ENCODE measurements at regions not wholly inside any gene's neighbourhood (a gene's known extent, or its start where the extent isn't known, plus 50 kb on each side); places are given as distances from the start of the nearest gene placed in this dataset.

DNA sequence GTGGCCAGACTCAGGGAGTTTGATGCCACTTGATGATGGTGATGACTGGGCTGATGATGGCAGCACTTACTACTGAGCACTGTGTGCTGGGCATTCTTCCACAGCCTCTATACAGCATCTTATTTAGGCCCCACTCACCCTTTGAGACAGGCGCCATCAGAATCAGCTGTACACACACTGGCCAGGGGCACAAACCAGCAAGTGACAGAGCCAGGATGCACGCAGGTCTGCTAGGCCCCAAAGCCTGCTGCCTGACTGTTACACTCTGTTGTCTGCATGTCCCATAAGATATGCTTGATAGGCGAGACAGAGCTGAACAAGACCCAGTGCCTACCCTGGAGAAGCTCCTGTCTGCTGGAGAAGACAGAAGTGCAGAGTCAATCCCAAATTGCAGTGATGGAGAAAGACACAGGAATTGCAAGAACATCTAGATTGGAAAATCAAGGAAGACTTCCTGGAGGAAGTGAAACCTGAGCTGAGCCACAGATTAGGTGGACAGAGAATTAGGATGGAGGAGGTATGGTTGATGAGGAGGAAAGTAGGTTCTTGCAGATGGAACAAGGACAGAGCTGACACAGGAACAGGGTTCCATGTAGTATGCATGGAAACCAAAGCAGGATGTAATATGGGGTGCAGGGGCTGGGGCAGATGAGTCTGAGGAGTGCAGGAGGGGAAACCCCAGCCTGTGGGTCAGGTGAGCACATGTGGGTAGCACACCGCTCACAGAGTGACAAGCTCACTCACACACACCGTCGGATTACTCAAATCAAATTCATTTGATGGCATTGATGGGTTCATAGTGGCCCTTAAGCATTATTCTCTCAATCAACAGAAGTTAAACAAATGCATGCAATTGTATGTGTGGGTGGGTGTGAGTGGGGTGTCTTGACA lies 117.3 kb downstream of the BEGAIN start:
- no peak for DNase-seq

DNA sequence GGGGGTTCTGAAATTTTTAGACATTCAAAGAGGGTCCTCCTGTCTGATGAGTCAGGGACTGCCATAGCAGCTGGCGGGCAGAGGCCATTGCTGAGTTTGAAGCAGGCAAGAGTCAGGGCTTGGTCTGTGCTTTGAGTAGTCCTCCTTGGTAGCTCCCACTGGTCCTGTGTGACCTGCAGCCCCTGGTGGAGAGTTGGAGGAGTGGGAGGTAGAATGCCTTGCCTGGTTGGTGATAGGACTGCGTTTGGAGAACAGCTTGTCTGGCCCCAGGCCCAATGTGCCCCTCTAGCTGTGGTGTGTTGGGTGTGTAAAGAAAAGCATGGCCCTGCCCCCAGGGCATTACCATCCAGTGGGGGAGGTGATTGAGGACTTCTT lies 116.7 kb downstream of the BEGAIN start:
- DNase-seq = no peak

DNA sequence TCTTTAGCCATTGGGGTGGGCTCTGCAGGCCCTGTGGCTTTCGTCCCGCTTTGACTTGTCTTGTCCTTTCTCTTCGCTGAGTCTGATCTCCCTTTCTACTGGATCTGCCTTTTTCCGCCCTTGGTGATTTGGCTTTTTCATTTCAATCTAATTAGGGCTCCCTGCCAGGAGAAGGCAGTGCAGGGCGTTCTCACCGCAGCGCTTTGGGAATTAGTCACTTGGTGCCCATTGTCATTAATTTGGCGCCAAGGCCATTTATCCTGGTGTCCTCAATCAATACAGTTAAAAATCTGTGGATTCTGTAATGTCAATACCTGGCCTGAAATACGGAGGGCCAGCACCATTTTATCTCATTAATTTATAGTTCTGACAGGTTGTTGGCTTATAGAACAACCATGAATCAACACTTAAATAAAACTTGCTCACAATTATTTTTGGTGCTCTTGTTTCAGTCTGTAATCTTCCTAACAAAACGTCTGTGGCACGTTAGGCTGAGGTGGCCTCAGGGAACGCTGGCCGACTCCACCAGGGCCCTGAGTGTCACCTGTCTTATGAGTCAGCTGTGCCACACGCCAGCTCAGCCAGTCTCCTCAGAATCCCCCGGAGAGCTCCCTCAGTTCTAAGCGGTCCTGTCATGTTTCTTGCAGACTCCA lies 115.7 kb downstream of the BEGAIN start:
- DNase-seq = no peak

DNA sequence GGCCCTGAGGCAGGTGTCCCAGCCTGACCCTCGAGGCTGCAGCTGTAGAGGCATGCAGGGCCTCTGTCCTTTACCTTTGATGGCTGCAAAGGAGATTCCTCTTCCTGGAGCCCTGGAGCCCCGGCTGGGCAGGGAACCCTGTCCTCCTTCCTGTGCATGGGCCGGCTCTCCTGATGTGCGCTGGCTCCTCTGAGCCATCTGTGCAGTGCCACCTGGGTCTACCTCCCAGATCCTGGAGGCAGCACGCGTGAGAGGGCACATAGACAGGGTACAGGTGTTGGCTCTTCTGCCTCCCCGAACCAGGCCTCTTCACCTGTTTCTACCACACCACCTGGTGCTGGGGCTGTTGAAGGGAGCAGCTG lies 115.1 kb downstream of the BEGAIN start:
- DNase-seq = no peak

DNA sequence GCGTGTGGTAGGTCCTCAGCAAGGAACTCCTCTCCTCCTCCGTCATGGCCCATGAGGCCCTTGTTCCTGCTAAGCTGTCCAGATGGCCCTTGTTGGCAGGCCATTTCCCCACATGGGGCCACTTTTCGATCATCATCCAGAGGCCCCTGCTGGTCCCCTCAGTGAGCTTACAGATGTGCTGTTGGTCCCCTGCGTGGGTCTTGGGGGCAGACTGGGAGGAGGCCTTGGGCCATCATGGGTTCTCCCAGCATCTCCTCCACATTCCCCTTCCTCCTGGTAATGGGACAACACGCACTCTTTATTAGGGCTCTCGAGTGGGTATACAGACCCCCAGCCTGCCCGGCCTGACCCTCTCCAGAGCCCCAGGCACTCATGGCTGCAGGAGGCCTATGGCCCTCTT lies 114.7 kb downstream of the BEGAIN start:
- DNase-seq = no peak

DNA sequence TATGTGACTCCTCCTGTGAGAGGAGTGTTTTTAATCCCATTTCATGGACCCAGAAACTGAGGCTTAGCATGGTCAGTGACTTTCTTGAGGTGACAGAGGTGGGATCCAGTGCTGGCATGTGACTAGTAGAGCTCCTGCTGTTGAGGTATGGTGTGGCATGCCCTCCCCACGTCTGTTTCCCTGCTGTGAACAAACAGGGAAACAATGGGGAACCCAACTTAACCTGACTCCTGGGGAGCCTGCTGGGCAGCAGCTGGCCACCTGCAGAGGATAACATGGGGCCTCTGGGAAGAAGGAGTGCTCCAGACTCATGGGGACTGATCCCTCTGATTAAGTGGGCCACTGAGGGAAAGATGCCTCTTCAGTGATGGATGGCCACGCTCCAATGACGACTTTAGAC lies 114.0 kb downstream of the BEGAIN start:
- no peak for DNase-seq

DNA sequence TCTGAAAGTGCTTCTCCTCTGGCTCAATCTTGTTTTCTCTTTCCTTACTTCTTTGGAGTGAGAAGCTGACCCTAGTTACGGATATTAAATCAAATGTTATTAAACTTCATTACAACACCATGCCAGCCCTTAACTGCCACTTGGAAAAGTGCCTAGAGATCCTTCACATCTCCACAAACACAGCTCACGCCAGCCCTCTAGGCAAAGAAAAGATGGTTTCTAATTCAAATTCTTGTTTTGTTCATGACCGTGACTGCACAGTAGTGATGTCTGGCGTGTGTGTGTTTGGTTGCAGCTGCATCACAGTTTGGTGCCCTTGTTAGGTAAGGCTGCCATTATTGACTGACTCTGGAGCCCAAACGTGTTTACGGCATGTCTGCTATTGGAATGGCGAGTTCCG lies 113.0 kb downstream of the BEGAIN start:
- no peak for DNase-seq

DNA sequence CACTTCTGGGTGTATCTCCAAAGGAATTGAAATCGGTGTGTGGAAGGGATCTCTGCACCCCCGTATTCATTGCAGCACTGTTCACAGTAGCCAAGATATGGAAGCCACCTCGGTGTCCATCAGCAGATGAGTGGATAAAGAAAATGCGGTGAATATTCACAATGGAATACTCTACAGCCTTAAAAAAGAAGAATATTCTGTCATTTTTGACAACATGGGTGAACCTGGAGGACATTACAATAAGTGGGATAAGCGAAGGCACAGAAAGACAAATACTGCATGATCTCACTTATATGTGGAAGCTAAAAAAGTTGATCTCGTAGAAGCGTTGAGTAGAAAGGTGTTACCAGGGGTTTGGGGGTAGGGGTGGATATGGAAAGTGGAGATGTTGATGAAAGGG lies 111.9 kb downstream of the BEGAIN start:
- no peak for DNase-seq

DNA sequence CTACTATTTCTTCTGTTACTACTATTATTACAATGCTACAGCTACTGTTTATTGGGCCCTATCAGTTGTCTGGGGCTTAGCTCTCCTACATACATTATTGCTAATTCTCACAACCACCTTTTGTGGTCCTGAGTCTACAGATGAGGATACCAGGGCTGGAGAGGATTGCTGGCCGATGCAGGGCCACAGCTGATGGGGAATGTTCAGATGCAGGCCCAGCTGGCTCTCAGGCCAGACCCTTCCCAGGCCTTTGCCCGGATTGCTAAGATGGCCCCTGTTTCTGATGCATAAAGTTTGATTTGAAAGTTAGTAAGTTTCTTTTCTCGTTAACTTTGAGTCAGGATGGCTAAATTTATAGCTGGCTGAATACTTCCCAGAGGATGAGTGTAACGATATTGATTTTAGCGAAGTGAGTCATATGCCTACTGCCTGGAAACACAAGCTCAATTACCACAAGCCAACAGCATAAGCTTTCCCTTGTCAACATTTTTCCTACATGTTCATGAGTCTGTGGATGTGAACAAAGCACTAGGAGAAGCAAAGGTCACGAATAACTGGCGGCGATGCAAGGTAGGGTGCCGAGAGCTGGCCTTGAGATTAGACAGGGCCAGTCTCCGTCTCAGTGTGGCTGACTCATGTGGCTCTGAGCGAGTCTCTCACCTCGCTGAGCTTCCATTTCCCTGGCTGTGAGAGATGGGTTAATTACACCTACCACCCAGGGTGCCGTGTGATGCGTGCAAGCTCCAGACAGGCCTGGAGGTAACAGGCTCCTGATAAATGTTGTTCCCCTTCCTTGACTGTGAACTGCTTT lies 111.0 kb downstream of the BEGAIN start:
- no peak for DNase-seq

DNA sequence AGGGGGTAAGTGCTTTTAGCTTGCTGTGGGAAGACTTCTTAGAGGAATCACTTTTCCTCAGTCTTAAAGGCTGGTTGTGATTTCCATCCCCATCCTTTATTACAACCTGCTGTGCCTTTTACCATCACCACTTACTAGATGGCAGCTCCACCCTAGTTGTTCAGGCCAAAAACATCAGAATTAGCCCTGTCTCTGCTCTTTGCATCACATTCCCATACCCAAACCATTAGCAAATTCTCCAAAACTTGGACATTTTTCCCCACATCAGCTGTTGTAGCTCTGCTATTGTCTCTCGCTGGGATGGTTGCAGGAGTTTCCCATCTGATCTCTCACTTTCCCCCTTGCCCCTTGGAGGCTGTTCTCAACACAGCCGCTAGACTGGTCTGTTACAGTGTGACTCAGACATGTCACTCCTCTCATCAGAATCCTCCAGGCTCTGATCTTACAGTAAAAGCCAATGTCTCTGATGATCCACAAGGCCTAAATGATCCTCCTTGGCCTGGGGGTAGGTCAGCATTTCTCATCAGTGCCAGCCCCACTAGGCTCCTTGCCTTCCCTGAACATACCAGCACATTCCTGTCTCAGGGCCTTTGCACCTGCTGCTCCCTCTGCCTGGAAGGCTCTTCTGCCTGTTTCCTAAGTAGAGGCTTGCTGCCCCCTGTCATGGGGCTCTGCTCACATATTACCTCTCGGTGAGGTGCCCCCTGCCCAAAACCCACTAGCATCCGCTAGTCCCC lies 102.5 kb downstream of the BEGAIN start:
- no peak for DNase-seq

DNA sequence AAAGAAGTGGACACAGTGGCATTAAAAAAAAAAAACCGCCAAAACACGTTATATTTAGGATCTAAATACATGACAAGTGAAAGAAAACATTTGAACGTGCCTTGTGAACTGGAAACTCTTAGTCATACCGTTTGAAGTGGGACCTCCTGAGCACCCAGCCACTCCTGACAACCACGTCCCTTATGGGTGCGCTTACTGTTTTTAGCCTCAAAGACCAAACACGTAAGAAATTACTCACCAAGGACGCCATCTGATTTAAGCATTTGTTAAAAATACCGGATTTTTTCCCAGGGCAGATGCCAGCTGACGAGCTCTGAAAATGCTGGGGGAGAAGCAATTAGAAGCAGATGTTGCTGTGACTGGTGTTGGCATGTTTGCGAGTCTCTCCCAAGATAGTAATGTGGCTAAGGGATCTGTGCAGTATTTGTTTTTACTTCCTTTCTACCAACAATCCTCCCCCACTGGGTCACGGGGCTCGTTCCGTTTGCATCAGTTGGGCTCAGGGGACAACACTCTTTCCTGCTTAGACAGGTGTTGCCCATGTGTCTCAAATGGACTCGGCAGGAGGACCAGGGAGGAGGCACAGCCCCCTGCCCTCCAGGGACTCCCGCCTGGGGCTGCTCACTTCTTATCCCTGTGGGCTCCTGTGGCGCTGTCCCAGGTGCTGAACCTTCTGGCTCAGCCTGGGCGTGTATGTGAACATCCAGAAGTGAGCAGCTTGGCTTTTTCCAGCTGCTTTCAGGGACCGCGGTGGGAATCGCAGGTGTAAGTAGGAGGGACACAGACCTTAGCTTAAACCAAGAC lies 101.0 kb downstream of the BEGAIN start:
- peak; percentile 52 for DNase-seq
